ENCODE measurements at regions not wholly inside any gene's neighbourhood (a gene's known extent, or its start where the extent isn't known, plus 50 kb on each side); places are given as distances from the start of the nearest gene placed in this dataset.

DNA sequence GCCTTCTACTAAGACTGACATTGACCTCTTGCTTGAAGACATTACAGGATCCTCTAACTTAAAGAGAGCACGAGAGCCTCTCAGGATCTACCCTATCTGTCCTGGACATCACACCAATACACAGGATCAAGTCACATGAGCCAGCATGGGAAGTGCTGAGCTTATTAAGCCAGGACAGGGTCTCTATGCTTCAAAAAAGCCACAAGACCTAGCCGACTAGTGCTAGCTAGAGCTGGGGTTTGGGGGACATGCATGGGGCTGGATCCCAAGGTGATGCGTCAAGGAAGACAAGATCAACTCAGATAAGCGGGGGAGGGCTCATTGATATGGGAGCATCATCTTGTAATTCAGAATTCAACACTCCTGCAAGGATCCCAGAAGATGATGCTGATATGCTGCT is 167.2 kb upstream of the TAB2 start:
- no peak overlapping the region for H2AFZ ChIP-seq (ENCODE audit: control insufficient read depth, low read length)
- no peak overlapping the region for H3K27ac ChIP-seq (ENCODE audit: control insufficient read depth, insufficient read depth, low read length)
- H3K4me3 ChIP-seq (ENCODE audit: control insufficient read depth in 2 of 3, extremely low read depth in 1 of 3, insufficient read depth in 2 of 3, low read depth in 1 of 3, low read length in 3 of 3): no peak overlapping the region
- H3K27me3 ChIP-seq (ENCODE audit: control insufficient read depth, extremely low read depth, insufficient read depth, low read length): peaks cover 14% of the 10 kb centered on the region
- H3K9me3 ChIP-seq (ENCODE audit: control insufficient read depth, low read depth, low read length): no peaks in the 10 kb centered on the region
- H3K9me1 ChIP-seq (ENCODE audit: control insufficient read depth, extremely low read depth, insufficient read depth, low read length): no peaks in the 10 kb centered on the region
- H3K4me1 ChIP-seq (ENCODE audit: control insufficient read depth, extremely low read depth, insufficient read depth, low read length): no peaks in the 10 kb centered on the region
- H3K9ac ChIP-seq (ENCODE audit: control insufficient read depth, extremely low read depth, insufficient read depth, low read length): no peak overlapping the region
- DNase-seq (ENCODE audit: low read depth, low spot score): no peak
- no peak overlapping the region for H3K4me2 ChIP-seq (ENCODE audit: control insufficient read depth, extremely low read depth, insufficient read depth, low read depth, low read length)
- dilution Hi-C loops (cut with MboI; ENCODE audit: extremely low pct_ligation_motif_present, low sequenced_read_pairs): no loop called here
- FAIRE-seq: no peak
- no peaks in the 10 kb centered on the region for H4K20me1 ChIP-seq (ENCODE audit: control insufficient read depth, extremely low read depth, insufficient read depth, low read length)
- TF ChIP-seq, protein P1, sequence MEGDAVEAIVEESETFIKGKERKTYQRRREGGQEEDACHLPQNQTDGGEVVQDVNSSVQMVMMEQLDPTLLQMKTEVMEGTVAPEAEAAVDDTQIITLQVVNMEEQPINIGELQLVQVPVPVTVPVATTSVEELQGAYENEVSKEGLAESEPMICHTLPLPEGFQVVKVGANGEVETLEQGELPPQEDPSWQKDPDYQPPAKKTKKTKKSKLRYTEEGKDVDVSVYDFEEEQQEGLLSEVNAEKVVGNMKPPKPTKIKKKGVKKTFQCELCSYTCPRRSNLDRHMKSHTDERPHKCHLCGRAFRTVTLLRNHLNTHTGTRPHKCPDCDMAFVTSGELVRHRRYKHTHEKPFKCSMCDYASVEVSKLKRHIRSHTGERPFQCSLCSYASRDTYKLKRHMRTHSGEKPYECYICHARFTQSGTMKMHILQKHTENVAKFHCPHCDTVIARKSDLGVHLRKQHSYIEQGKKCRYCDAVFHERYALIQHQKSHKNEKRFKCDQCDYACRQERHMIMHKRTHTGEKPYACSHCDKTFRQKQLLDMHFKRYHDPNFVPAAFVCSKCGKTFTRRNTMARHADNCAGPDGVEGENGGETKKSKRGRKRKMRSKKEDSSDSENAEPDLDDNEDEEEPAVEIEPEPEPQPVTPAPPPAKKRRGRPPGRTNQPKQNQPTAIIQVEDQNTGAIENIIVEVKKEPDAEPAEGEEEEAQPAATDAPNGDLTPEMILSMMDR (optimal IDR thresholded peaks at IDR 0.05 in 1 of 3, IDR thresholded peaks at IDR 0.05 in 1 of 3, conservative IDR thresholded peaks at IDR 0.05 in 1 of 3; ENCODE audit: extremely low read depth in 1 of 3, insufficient read depth in 2 of 3, low read length in 3 of 3): no peak
- TF ChIP-seq EZH2 (IDR thresholded peaks at IDR 0.05; ENCODE audit: low read length): no peak
- no peaks in the 10 kb centered on the region for H3K79me2 ChIP-seq (ENCODE audit: control insufficient read depth, insufficient read depth, low read length)
- no peaks in the 10 kb centered on the region for H3K36me3 ChIP-seq (ENCODE audit: control insufficient read depth in 2 of 2, extremely low read depth in 1 of 2, insufficient read depth in 2 of 2, low read length in 2 of 2)

DNA sequence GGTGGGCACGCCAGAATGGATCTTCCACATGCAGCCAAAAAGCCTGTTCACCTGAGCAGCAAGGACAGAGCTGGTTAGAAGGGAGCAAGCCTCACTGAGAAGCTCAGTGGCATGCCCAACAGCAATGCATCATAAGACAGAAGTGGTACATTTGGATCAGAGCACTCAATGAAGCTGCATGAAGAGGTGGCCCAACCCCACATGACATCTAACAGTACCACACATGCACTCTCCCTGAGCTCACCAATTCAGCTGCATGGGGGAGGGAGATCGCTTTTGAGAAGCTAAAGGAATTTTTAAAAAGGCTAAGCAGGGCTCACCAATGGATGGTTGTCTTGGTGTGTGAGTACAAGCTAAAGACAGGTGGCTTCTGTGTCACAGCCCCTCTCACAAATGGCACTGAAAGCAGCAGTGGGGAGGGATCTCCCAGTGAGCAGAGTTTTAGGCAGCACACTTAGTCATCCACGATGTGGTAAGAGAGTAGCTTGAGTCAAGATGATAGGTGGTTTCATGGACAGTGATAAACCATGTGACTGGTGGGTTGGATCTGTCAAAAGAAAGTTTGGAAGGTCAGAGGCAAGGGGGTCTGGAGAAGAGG is 166.6 kb upstream of the TAB2 start:
- Histone ChIP-seq H3K9me1 (ENCODE audit: control insufficient read depth, extremely low read depth, insufficient read depth, low read length) (no peaks in the 10 kb centered on the region), H3K36me3 (ENCODE audit: control insufficient read depth in 2 of 2, extremely low read depth in 1 of 2, insufficient read depth in 2 of 2, low read length in 2 of 2) (no peaks in the 10 kb centered on the region), H3K79me2 (ENCODE audit: control insufficient read depth, insufficient read depth, low read length) (no peaks in the 10 kb centered on the region), H3K4me3 (ENCODE audit: control insufficient read depth in 2 of 3, extremely low read depth in 1 of 3, insufficient read depth in 2 of 3, low read depth in 1 of 3, low read length in 3 of 3) (no peak overlapping the region), H3K9me3 (ENCODE audit: control insufficient read depth, low read depth, low read length) (no peaks in the 10 kb centered on the region), H3K9ac (ENCODE audit: control insufficient read depth, extremely low read depth, insufficient read depth, low read length) (no peak overlapping the region), H3K27ac (ENCODE audit: control insufficient read depth, insufficient read depth, low read length) (no peak overlapping the region), H3K4me2 (ENCODE audit: control insufficient read depth, extremely low read depth, insufficient read depth, low read depth, low read length) (no peak overlapping the region), H2AFZ (ENCODE audit: control insufficient read depth, low read length) (no peak overlapping the region), H4K20me1 (ENCODE audit: control insufficient read depth, extremely low read depth, insufficient read depth, low read length) (no peaks in the 10 kb centered on the region), H3K27me3 (ENCODE audit: control insufficient read depth, extremely low read depth, insufficient read depth, low read length) (peaks cover 14% of the 10 kb centered on the region), H3K4me1 (ENCODE audit: control insufficient read depth, extremely low read depth, insufficient read depth, low read length) (no peaks in the 10 kb centered on the region)
- DNase-seq (ENCODE audit: low read depth, low spot score): no peak
- dilution Hi-C loops (cut with MboI; ENCODE audit: extremely low pct_ligation_motif_present, low sequenced_read_pairs): no loop called here
- FAIRE-seq: no peak
- no peak for TF ChIP-seq EZH2 (IDR thresholded peaks at IDR 0.05; ENCODE audit: low read length)
- TF ChIP-seq, protein P1 (optimal IDR thresholded peaks at IDR 0.05 in 1 of 3, IDR thresholded peaks at IDR 0.05 in 1 of 3, conservative IDR thresholded peaks at IDR 0.05 in 1 of 3; ENCODE audit: extremely low read depth in 1 of 3, insufficient read depth in 2 of 3, low read length in 3 of 3): no peak

Data from keratinocyte (primary cell).